ENCODE measurements at regions not wholly inside any gene's neighbourhood (a gene's known extent, or its start where the extent isn't known, plus 50 kb on each side); places are given as distances from the start of the nearest gene placed in this dataset.
"Not testable (repeated sequence)": the region's sequence is repeated elsewhere in the genome, so short reads cannot be mapped to it uniquely, and the experiment has no call there.

DNA sequence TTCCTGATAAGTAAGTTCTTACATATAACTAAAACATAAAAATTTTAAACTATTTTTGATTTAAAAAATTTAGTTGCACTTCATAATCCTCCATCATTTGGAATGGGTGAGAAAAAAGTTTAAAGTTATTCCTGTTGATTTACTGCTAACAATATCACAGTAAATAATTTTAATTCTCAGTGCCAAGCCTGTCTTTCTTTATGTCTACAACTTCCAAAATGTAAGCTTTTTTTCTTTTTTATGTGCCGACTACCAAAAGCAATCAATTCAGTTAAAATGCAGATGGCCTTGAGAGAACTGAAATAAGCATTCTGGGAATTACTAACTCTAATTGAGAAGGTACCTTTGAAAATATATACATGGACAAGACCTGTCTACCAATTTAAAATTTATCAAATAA, 1224.3 kb upstream of the B3GALT2 start:
- no peak overlapping the region for H3K4me3 Mint-ChIP-seq
- H3K9me3 Mint-ChIP-seq, result no peaks in the 10 kb centered on the region
- no peaks in the 10 kb centered on the region for H3K4me1 Mint-ChIP-seq (ENCODE audit: low read depth)
- H3K27me3 Mint-ChIP-seq (ENCODE audit: low read depth), result no peaks in the 10 kb centered on the region
- no peak for DNase-seq (ENCODE audit: low spot score)
- no peaks in the 10 kb centered on the region for H3K36me3 Mint-ChIP-seq (ENCODE audit: low read depth)
- H3K27ac Mint-ChIP-seq, result no peak overlapping the region

DNA sequence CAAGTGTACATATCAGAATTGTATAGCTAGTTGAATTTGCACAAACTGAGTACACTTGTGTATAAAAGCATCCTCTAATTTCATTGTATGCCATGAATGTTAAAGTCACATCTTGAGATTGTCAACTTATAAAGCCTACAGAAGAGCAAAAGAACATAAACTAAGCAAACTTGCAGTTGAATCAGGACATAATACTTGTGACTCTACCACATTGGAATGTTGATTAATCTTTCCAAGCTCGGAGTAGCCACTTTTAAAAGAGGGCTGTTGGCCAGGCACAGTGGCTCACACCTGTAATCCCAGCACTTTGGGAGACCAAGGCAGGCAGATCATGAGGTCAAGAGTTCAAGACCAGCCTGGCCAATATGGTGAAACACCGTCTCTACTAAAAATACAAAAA, 1220.8 kb upstream of the B3GALT2 start:
- not testable (repeated sequence) for H3K36me3 Mint-ChIP-seq (ENCODE audit: low read depth); H3K9me3 Mint-ChIP-seq; H3K27me3 Mint-ChIP-seq (ENCODE audit: low read depth); H3K4me1 Mint-ChIP-seq (ENCODE audit: low read depth); DNase-seq (ENCODE audit: low spot score); H3K4me3 Mint-ChIP-seq; H3K27ac Mint-ChIP-seq

DNA sequence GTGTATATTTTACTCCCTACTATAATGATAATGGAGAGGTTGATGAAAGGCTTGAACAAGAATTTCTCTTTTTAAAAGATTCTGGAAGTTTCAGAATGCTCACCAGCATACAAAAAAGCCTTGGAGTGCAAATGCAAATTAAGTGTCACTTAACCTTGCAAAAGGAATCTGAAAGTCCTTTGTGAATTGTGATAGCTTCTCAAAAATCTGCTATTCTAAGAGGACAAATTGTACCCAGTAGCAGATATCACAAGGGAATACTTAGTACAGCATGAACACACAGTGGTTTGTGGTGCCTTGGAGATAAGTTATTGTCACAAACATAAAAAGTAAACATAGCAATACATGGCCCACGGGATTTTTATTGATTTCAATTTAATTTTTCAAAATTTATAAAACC, 1208.3 kb upstream of the B3GALT2 start:
- H3K27ac Mint-ChIP-seq, result no peak overlapping the region
- no peak for DNase-seq (ENCODE audit: low spot score)
- H3K36me3 Mint-ChIP-seq (ENCODE audit: low read depth), result no peaks in the 10 kb centered on the region
- no peaks in the 10 kb centered on the region for H3K27me3 Mint-ChIP-seq (ENCODE audit: low read depth)
- H3K4me3 Mint-ChIP-seq, result no peak overlapping the region
- no peaks in the 10 kb centered on the region for H3K4me1 Mint-ChIP-seq (ENCODE audit: low read depth)
- H3K9me3 Mint-ChIP-seq, result no peaks in the 10 kb centered on the region

DNA sequence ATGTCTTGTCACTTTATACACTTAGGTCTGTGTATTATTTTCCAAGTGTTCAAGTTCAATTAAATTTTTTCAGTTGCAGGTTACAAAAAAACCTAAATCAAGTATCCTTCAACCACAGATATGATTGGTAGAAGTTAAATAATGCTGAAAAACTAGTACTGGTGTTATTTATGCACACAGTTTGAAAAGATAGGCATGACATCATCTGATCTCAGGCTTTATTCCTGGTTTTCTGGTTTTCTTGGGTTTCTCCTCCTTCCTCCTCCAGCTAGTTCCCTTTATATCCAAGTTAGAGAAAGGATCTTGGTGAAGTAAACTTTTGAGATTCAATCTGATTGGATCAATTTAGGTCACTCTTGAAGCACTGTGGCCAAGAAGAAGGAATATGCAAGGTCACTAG, 1201.1 kb upstream of the B3GALT2 start:
- no peak for DNase-seq (ENCODE audit: low spot score)
- no peaks in the 10 kb centered on the region for H3K4me1 Mint-ChIP-seq (ENCODE audit: low read depth)
- no peaks in the 10 kb centered on the region for H3K9me3 Mint-ChIP-seq
- H3K27me3 Mint-ChIP-seq (ENCODE audit: low read depth), result no peaks in the 10 kb centered on the region
- H3K36me3 Mint-ChIP-seq (ENCODE audit: low read depth), result no peaks in the 10 kb centered on the region
- no peak overlapping the region for H3K4me3 Mint-ChIP-seq
- no peak overlapping the region for H3K27ac Mint-ChIP-seq

DNA sequence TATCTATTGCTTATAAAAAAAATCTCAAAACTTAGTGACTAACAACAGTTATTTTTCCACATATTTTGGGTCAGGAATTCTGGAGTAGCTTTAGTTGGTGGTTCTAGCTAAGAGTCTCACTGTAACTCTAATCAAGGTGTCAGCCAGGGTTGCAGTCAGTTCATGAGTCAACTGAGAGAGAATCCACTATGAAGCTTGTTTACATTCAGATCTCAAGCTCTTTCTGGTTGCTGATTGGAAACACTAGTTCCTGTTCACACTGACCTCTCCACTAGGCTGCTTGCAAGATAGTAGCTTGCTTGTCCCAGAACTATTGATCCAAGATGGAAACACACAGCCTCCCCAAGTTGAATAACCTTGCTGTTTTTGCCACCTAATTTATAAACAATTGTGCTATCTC, 1192.1 kb upstream of the B3GALT2 start:
- no peak for DNase-seq (ENCODE audit: low spot score)
- no peak overlapping the region for H3K4me3 Mint-ChIP-seq
- H3K27me3 Mint-ChIP-seq (ENCODE audit: low read depth), result no peaks in the 10 kb centered on the region
- no peak overlapping the region for H3K27ac Mint-ChIP-seq
- no peaks in the 10 kb centered on the region for H3K9me3 Mint-ChIP-seq
- H3K36me3 Mint-ChIP-seq (ENCODE audit: low read depth), result no peaks in the 10 kb centered on the region
- H3K4me1 Mint-ChIP-seq (ENCODE audit: low read depth), result no peaks in the 10 kb centered on the region

DNA sequence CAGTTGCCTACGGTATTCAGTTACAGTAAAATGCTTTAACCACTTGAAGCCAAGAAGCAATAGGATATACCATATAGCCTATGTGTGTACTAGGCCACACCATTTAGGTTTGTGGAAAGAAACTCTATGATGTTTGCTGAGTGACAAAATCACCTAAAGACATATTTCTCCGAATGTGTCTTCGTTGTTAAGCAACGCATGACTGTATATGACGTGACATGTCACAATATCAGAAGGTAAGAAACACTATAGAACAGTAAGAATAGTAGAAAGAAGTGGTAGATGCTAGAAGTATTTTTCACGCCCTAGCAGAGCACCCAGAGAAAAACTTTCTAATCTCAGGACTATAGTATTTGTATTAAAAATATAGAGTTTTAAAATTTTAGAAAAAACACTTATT, 1188.2 kb upstream of the B3GALT2 start:
- H3K36me3 Mint-ChIP-seq (ENCODE audit: low read depth), result no peaks in the 10 kb centered on the region
- no peak overlapping the region for H3K4me3 Mint-ChIP-seq
- no peak overlapping the region for H3K27ac Mint-ChIP-seq
- no peaks in the 10 kb centered on the region for H3K27me3 Mint-ChIP-seq (ENCODE audit: low read depth)
- H3K4me1 Mint-ChIP-seq (ENCODE audit: low read depth), result no peaks in the 10 kb centered on the region
- no peak for DNase-seq (ENCODE audit: low spot score)
- no peaks in the 10 kb centered on the region for H3K9me3 Mint-ChIP-seq

DNA sequence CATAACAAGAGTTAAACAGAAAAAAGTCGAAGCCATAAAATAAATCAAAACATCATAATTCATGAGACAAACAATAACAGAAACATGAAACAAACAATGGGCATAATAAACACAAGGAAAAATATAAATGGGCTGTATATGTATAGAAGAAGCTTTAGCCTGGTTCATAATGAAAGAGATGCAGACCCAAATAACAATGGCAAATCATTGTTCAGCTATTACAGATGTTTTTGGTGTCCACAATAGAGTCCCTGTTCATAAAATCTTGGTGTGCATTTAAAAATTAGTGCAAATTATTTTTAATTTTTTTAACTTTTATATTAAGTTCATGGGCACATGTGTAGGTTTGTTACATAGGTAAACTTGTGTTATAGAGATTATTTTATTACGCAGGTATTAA, 1185.9 kb upstream of the B3GALT2 start:
- H3K9me3 Mint-ChIP-seq, result no peaks in the 10 kb centered on the region
- DNase-seq (ENCODE audit: low spot score), result no peak
- H3K27ac Mint-ChIP-seq, result no peak overlapping the region
- H3K36me3 Mint-ChIP-seq (ENCODE audit: low read depth), result no peaks in the 10 kb centered on the region
- H3K27me3 Mint-ChIP-seq (ENCODE audit: low read depth), result no peaks in the 10 kb centered on the region
- no peak overlapping the region for H3K4me3 Mint-ChIP-seq
- H3K4me1 Mint-ChIP-seq (ENCODE audit: low read depth), result no peaks in the 10 kb centered on the region

DNA sequence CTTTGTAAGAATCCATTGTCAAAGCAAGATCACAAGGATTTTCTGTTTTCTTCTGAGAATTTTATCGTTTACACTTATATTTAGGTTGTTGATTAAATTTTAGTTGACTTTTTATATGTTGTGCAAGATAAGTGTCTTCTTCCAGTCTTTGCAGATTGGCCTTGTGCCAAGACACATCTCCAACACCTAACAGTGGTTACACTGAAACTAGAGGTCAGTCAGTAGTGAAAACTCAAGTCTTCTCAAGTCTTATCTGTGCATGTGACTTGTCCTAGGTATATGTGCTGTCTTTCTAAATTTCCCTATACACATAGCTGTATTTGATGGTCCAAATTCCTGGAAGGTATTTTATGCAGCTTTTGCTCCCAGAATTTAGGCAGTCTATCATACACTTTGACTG, 1183.2 kb upstream of the B3GALT2 start:
- Mint-ChIP-seq H3K4me3 (no peak overlapping the region), H3K9me3 (no peaks in the 10 kb centered on the region), H3K27ac (no peak overlapping the region), H3K36me3 (ENCODE audit: low read depth) (no peaks in the 10 kb centered on the region), H3K4me1 (ENCODE audit: low read depth) (no peaks in the 10 kb centered on the region), H3K27me3 (ENCODE audit: low read depth) (no peaks in the 10 kb centered on the region)
- DNase-seq (ENCODE audit: low spot score), result no peak

DNA sequence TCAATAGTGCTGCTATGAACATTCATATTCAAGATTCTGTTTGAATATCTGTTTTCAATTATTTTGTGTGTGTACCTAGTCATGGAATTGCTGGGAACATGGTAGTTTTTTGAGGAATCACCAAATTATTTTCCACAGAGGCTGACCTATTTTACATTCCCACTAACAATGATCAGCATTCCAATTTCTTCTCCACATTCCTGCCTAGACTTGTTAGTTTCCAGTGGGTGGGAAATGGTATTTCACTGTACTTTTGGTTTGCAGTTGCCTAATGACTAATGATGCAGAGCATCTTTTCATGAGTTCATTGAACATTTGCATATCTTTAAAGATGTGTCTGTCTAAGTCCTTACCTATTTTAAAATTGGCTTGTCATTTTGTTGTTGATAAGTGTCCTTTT, 1182.6 kb upstream of the B3GALT2 start:
- Mint-ChIP-seq H3K9me3 (no peaks in the 10 kb centered on the region), H3K4me3 (no peak overlapping the region), H3K4me1 (ENCODE audit: low read depth) (no peaks in the 10 kb centered on the region), H3K36me3 (ENCODE audit: low read depth) (no peaks in the 10 kb centered on the region), H3K27me3 (ENCODE audit: low read depth) (no peaks in the 10 kb centered on the region), H3K27ac (no peak overlapping the region)
- no peak for DNase-seq (ENCODE audit: low spot score)

DNA sequence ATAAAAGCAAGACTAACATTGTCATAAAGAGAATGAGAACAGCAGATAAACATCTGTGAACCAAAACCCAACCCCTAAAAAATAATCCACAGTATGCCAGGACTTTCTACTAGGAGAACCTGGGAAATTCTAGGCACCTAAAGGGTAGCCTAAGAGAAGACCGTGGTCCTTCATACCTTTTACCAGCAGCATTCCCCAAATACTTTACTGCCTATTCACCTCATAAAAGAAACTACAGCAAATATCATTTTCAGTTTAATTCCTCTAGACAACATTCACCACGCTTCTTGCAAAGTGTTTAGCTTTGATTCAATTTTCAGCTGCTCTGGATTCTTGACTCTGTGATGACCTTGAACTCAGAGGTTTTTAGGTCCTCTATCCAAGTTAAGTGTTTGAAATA, 1180.7 kb upstream of the B3GALT2 start:
- Mint-ChIP-seq H3K4me1 (ENCODE audit: low read depth) (no peaks in the 10 kb centered on the region), H3K27me3 (ENCODE audit: low read depth) (no peaks in the 10 kb centered on the region), H3K4me3 (no peak overlapping the region), H3K36me3 (ENCODE audit: low read depth) (no peaks in the 10 kb centered on the region), H3K27ac (no peak overlapping the region), H3K9me3 (no peaks in the 10 kb centered on the region)
- DNase-seq (ENCODE audit: low spot score), result no peak

DNA sequence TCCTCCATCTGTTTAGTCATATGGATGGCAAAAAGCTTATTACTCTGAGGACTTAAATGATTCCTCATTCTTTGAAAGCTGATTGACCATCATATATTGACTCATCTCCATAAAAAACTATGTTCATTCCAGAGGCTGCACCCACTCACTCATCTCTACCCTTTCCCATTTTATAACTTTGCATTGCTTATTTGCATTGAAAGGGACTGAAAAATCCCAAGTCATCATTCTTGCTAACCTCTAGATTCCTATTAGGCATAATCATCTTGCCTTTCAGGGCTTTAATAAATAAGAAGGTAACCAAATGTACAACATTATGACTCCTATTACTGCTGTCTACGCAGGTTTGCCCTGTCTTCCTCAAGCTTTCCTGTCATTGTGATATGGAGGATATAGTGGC, 1180.3 kb upstream of the B3GALT2 start:
- Mint-ChIP-seq H3K36me3 (ENCODE audit: low read depth) (no peaks in the 10 kb centered on the region), H3K4me3 (no peak overlapping the region), H3K27ac (no peak overlapping the region), H3K9me3 (no peaks in the 10 kb centered on the region), H3K27me3 (ENCODE audit: low read depth) (no peaks in the 10 kb centered on the region), H3K4me1 (ENCODE audit: low read depth) (no peaks in the 10 kb centered on the region)
- no peak for DNase-seq (ENCODE audit: low spot score)

DNA sequence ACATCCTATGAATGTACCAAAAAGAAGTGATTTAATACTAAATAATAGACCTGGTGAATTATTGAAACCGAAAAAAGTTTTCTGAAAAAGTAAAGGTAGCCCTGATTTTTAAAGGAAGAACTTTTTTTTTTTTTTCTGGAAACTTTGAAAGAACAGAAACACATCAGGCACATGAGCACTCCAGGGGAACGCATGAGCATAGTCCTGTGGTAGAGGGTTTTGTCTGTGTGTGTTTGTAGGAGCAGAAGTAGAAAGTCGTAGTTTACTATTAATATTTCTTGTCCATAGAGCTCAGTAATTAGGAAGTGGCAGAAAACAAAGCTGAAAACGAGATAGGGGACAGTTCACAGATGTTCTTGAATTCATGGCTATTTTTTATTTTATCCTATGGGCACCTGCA, 1175.9 kb upstream of the B3GALT2 start:
- Mint-ChIP-seq H3K36me3 (ENCODE audit: low read depth) (no peaks in the 10 kb centered on the region), H3K27ac (no peak overlapping the region), H3K4me3 (no peak overlapping the region), H3K27me3 (ENCODE audit: low read depth) (no peaks in the 10 kb centered on the region), H3K9me3 (no peaks in the 10 kb centered on the region), H3K4me1 (ENCODE audit: low read depth) (no peaks in the 10 kb centered on the region)
- DNase-seq (ENCODE audit: low spot score), result no peak

DNA sequence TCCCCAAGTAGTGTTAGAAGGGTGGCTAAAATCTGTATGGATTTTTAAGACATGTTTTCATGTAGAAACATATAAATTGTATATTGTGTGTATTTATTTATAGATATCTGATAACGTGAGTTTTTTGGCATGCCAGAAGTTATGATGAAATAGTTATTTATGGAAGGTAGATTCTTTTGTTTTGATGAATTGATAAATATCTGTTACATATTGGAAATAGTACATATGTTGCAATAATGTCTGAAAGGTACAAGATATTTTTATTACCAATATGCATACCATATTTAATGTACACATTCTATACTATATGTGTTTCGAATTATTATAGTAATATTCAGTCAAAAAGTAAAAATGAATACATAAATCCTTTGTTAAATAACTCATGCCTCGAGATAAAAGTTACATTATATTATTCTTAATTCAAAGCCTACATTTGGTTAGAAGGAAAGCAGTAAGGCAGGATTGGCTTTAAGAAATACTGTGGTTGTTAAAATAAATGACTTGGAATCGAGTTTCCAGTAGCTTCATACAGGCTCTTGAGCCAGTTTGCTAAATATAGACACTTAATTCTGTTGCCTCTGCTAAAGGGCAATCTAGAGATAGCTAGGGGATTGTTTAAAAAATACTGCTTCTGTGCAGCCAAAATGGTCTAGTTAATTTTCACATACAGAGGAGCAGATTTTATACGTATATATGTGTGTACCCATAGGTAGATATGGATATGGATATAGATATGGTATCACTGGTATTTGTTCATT, 1175.1 kb upstream of the B3GALT2 start:
- Mint-ChIP-seq H3K4me1 (ENCODE audit: low read depth) (no peaks in the 10 kb centered on the region), H3K27ac (no peak overlapping the region), H3K27me3 (ENCODE audit: low read depth) (no peaks in the 10 kb centered on the region), H3K9me3 (no peaks in the 10 kb centered on the region), H3K4me3 (no peak overlapping the region), H3K36me3 (ENCODE audit: low read depth) (no peaks in the 10 kb centered on the region)
- DNase-seq (ENCODE audit: low spot score), result no peak

DNA sequence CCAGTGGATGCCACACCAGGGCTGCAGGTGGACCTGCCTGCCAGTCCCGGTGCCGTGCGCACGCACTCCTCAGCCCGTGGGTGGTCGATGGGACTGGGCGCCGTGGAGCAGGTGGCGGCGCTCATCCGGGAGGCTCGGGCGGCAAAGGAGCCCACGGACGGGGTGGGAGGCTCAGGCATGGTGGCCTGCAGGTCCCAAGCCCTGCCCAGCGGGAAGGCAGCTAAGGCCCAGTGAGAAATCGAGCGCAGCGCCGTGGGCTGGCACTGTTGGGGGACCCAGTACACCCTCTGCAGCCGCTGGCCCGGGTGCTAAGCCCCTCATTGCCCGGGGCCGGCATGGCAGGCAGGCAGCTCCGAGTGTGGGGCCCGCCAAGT, 1171.8 kb upstream of the B3GALT2 start:
- no peak for DNase-seq (ENCODE audit: low spot score)
- no peaks in the 10 kb centered on the region for H3K9me3 Mint-ChIP-seq
- no peaks in the 10 kb centered on the region for H3K36me3 Mint-ChIP-seq (ENCODE audit: low read depth)
- no peaks in the 10 kb centered on the region for H3K4me1 Mint-ChIP-seq (ENCODE audit: low read depth)
- no peaks in the 10 kb centered on the region for H3K27me3 Mint-ChIP-seq (ENCODE audit: low read depth)
- H3K27ac Mint-ChIP-seq, result no peak overlapping the region
- H3K4me3 Mint-ChIP-seq, result no peak overlapping the region

DNA sequence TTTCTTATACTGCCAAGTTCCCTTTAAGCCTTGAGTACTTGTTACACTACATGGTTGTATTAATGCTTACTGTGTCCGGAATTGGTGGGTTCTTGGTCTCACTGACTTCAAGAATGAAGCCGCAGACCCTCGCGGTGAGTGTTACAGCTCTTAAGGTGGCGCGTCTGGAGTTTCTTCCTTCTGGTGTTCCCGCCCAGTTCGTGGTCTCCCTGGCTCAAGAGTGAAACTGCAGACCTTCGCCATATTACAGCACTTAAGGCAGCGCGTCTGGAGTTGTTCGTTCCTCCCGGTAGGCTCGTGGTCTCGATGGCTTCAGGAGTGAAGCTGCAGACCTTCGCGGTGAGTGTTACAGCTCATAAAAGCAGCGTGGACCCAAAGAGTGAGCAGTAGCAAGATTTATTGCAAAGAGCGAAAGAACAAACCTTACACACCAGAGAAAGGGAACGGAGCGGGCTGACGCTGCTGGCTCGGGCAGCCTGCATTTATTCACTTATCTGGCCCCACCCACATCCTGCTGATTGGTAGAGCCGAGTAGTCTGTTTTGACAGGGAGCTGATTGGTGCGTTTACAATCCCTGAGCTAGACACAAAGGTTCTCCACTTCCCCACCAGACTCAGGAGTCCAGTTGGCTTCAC, 1171.3 kb upstream of the B3GALT2 start:
- not testable (repeated sequence) for H3K27ac Mint-ChIP-seq

More for the DNA sequence above, 1171.3 kb upstream of the B3GALT2 start:
- H3K4me1 Mint-ChIP-seq (ENCODE audit: low read depth); DNase-seq (ENCODE audit: low spot score); H3K27me3 Mint-ChIP-seq (ENCODE audit: low read depth); H3K9me3 Mint-ChIP-seq; H3K4me3 Mint-ChIP-seq; H3K36me3 Mint-ChIP-seq (ENCODE audit: low read depth): not testable (repeated sequence)
